AML-193 (cell line): ENCODE measurements at regions not wholly inside any gene's neighbourhood (a gene's known extent, or its start where the extent isn't known, plus 50 kb on each side); places are given as distances from the start of the nearest gene placed in this dataset.

Experiments
- DNase-seq, 2 experiments: peaks; one replicate each; lab custom pipeline; 2025; lab: John Stamatoyannopoulos, UW

DNA sequence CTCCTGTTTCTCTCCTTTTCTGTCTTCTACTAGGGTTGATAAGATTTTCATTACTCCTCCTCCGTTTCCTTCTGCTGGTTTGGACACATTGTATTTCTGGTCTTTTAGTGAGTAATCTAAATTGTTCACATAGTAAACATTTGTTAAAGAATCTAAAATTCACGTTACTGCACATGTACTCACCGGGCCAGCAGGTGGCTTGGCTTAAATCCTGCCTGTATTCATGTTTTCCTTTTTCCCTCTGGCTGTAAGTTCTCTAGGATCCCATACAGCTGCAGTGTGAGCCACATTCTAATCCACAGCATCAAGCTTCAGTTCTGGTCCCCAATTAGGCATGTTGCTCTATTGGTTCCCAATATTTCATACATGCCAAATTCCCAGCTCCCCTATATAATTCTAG, 958.3 kb downstream of the ADGRL2 start:
- DNase-seq, result no peak

DNA sequence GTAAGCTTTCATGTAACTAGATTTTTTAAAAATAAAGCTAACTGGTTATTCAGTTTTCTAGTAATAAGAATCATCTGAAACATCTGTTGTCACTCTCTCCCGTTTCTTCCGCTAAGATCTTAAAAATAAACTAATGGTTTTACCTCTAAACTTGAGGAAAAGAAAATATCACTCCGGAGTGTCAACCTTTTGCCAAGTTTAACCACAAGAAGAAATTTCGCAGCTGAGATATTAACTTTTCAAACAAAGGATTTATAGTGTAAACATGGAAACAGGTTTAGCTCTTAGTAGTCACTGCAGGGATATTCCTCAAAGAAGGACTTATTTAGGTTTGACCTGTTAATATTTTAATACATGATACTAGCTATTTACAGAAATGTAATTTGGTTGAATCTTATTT, 954.9 kb downstream of the ADGRL2 start:
- DNase-seq, result no peak

DNA sequence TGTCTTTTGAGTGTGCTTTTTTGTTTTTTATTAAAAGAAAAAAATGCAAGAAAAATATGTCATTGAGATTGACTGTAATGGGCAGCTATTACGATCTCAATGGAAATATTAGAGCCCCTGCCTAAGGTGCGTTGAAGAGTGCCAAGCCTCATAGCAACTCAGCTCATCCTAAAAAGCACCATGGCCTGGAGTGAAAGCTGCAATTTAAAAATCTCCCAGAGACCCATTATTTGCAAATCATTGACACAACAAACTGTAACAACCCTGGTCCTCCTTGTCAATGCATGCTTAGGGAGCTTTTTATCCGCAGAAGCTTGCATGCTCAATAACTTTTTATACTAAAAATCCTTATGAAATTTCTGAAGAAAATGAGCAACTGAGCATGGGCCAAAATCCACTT, 954.5 kb downstream of the ADGRL2 start:
- DNase-seq, result no peak

DNA sequence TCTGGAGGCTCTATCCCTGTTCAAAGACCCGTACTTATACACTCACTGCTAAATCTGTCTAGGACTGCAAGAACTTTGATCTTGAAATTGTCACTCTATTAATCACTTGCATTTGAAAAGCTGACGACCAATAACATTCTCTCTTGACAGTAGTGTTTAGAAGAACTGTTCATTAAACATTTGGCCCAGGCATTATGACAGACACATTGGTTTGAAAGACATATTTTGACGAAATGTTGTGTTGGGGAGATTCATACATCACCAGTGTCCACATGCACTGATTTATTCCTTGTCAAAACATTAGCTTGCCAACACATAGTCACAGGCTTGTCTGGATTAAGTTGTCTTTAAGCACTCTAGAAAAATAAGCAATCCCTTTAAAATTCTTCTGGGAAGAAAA, 951.3 kb downstream of the ADGRL2 start:
- DNase-seq, result no peak

DNA sequence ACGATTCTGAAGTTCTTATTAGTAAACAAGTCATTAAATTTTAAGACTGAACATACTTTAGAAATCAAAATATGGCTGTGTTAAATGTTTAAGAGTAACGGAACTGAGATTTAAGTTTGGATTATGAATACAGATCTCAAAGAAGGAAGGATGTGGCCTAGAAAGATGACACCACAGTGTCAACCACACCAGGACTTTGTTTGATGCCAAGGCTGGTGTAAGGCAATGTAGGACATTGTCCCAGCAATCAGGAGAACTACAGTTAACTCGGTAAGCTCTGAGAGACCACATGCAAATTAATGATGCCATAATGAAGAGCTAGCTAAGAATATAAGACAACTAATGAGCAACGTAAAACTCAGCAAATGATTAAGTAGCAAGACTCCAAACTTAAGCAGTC, 932.9 kb downstream of the ADGRL2 start:
- DNase-seq, result no peak

DNA sequence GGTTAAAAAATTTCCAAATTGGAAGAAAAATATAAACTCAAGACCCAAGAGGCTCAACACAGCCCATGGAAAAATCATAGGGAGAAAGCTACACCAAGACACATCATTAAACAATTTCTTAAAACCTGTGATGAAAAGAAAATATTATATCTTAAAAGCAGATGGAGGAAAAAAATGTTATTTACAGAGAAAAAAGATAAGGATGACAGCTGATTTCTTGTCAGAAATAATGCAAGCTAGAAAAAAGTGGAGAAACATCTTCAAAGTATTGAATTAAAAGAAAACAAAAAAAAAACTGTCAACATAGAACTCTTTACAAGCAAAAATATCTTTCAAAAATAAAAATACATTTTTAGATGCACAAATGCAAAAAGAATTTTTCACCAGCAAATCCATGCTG, 930.5 kb downstream of the ADGRL2 start:
- no peak for DNase-seq

DNA sequence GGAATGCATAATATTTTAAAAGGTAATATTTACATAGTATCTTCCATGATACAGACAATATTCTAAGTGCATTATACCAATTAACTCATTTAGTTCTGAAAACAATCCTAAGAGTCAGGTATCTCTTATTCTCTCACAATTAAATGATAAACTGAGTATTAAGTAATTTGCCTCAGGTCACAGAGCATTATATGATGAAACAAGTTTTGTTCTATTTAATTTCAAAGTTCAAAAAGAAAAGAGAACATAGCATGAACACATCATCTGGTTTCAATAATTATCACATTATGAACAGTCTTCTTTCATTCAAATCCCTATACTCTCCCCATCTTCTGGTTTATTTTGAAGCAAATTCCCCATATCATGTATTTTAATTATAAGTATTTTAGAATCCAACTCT, 927.5 kb downstream of the ADGRL2 start:
- no peak for DNase-seq

DNA sequence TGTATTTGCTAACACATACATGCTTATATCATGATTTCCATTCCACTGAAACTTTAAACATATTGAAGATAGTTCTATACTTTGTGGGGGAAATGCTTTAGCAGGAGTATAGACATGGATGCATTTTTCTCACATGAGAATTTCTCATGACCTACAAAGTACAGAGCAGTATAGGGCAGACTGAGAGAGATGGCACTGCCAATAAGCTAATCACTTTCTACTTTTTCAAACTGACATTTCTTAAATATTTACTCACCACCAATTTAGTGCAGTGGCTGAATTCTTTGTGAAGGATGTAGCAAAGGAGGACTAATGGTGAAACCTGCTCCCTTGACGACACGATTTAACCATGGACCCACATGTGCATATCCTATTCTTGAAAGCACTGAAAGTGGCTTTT, 923.5 kb downstream of the ADGRL2 start:
- no peak for DNase-seq

DNA sequence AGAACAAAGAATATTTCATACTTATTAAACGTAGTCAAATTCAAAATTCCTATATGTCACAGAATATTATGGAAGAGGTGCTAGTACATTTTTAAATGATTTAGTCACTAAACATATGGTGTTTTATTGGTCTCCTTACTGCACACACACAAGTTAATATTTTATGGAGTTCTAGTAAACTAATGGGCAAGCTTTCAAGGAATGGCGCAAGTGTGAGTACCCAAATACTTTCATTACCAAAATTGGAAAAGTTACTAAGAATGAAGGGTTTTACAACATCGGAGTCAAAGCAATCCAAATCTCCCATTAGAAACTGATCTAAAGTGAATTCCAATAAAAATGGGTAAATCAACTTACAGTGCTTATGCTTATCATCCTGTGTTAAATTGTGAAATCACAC, 921.9 kb downstream of the ADGRL2 start:
- no peak for DNase-seq

DNA sequence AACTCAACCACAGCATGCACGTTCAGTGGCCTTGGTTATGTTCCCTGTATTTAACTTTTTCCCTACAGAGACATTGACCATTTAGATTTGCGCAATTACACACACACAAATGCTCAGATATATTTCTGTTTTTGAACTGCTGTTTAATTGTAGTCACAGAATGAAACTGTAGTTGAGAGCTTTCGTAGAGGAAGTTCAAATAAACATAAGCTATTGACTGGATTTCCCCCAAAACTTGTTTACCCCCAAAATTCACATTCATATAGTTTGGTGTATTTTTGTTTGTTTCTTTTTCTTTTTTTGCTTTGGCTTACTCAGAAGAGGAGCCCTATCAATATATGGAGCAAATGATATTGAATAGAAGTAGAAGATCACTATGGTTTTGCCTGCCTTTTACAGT, 921.0 kb downstream of the ADGRL2 start:
- no peak for DNase-seq

DNA sequence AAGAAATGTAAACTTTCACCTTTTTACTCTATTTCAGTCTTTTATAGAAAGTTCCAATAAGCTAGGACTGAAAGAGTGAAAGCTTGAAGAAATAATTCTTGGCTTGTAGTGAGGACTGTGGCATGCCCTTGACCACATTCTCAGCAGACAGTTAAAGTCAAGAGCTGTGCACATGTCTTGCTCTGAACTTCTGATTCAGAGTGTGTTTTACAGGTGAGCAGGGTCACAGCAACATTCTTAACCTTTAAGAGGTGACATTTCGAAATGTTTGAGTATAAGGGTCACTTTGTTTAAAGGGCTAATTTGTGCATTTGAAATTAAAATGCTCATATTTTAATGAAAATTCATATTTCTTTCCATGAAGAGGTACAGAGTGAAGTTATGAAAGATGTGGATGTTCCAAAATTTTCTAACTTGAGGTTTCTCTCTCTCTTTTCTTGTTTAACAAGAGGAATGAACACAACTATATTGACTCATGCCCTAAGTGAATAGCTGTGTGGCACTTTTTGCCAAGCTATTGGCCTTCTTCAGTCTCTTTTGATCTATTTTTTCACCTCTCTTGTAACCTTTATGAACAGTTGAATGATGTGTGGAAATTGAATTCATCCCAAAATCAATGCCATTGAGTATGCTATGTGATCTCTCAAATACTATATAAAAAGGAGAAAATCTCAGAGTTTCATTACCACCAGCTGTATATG, 918.1 kb downstream of the ADGRL2 start:
- DNase-seq, result no peak

DNA sequence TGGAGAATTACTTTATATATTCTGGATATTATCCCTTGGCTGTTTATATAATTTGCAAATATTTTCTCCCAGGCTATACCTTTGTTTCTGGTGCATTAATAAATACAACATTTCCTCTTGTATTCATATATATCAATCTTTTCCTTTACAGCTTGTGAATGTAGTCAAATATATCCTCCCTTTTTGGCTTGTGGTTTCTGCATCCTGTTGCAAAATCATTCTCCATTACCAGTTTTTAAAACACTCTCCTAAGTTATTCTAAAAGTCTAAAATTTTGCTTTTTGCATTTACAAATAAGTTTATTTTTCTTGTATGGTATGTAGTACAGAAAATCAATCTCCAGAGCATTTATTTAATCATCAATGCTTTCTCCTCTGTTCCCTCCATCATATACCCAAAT, 909.4 kb downstream of the ADGRL2 start:
- DNase-seq, result no peak

DNA sequence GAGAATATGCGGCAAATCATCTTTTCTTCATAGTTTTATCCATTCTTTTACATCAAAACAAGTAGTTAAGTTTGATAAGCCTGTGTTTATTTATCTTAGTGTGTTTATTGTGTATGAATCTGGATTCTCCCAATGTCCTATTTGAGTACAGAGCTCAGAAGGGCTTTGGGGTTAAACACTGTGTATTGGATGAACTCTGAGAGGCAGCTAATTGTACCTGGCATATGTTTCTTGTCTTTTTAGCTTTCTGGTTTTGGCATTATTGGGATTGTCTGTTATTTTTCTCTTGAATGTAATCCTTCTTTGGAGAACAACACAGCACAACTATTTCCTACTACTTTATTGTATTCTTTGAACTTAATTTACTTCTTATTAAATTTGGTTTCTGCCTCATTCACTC, 906.9 kb downstream of the ADGRL2 start:
- no peak for DNase-seq

DNA sequence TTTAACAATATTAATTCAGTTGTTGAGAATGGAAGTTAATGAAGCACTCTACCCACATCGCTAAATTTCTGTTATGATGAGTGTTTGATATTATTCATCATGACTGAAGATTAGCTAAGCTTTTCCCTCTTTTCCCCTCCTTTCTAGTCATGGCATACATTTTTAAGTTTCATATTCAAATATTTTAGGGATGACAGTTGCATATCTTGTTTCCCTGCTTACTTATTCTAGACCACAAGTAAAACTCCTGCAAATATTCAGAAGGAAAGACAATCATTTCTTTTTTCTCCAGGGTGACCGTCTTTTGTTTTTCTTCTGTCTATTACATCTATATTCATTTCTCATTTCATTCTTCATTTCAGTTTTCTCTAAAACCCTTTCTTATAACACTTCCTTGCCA, 906.0 kb downstream of the ADGRL2 start:
- no peak for DNase-seq

DNA sequence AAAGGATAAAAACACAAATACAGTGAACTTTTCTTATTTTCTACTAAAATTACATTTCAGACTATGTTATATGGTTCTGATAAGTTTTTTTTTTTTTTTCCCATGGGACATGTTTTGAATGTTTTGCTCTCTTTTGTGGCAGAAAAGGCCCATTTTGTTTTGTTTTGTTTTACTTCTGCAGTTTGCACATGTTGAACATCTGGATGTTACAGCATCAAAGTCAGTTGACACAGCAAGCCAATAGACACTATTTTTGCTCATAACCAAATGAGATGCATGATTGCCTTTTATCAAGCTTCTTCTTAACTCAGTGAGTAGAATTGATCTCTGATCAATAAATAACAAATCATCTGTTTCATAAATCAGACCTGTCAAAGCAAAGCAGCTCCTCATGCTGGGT, 904.2 kb downstream of the ADGRL2 start:
- no peak for DNase-seq

DNA sequence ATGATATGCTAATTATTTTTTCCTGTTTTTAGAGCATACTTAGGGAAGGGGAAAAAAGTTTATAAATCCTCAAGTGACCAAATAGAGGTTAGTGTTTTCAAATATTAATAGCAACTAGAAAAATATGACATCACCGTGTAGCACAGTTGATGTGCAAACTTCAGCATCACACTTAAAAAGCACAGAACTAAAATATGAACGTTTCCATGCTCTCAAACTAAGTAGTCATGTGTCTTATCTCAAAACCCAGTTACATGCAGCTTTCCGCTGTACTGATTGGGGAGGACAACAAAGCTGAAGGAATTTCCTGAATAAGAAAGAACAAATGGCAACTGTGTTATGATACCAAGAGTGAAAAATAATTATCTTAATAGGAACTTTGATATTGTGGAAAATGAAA, 903.7 kb downstream of the ADGRL2 start:
- no peak for DNase-seq

DNA sequence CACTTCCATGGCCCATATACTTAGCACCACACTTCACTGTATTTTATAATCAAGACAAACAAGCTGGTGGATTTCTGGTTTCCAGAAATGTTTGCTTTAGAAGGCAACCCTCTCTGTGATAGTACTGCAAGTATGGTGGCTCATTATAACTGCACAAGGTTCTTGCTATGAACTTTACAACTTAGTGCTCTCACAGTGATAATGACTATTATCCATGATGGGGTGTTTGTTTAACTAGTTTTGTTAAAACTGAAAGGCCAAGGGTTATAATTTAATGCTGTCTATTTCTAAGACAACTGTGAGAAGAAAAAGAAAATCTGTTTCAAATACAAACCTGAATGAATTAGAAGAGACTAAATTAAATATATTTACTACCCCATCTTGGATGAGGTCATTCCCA, 903.2 kb downstream of the ADGRL2 start:
- DNase-seq, result no peak

DNA sequence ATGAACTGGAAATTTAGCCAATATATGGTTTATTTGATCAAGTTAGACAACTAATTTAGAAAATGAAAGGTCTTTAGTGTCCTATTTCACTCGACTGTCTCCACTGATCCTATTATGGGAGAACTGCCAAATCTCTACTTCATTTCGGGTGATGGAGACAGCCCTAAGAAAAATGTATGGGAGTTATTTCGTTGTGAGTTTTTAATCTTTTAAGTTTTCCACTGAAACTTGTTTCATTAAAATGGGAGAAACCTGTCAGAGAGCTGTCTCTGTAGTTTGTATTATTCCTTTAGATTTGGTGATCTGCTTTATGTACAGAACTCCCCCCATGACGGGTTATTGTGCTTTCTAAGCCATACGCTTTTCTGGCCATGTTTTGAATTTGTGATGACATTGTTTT, 899.7 kb downstream of the ADGRL2 start:
- DNase-seq, result no peak

DNA sequence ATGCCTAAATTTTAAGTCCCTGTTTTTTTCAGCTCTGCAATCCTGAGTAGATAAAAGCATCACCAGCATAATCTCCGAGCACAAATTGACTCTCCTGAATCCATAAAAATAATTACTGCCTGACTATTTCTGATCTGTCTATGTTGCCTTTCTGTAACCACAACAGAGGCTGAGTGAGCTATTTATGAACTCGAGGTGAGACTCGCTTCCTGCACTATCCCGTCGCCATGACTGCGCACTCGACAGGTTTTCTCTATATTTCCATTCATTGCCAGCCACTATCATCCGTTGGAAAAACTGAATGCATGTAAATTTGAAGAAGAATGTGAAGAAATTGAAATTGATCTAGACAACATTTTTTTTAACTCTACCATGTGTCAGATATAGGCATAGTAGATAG, 897.2 kb downstream of the ADGRL2 start:
- no peak for DNase-seq

DNA sequence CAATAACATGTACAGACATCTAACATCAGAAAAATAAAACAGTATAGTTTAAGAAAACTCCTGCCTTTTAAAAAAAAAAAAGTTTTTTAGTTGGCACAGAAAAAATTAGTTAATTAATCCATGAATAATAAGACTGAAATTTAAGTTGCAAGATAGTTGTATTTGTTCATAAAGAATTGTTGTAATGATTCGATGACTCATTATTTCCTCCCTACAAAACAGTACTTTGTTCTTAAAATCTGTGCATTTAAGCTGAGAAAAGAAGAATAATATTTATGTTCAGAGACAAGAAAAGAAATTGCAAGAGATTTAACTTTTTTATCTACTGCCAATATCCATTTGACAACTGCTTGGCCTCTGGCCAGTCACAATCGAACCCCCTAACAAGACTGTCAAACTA, 894.7 kb downstream of the ADGRL2 start:
- no peak for DNase-seq

DNA sequence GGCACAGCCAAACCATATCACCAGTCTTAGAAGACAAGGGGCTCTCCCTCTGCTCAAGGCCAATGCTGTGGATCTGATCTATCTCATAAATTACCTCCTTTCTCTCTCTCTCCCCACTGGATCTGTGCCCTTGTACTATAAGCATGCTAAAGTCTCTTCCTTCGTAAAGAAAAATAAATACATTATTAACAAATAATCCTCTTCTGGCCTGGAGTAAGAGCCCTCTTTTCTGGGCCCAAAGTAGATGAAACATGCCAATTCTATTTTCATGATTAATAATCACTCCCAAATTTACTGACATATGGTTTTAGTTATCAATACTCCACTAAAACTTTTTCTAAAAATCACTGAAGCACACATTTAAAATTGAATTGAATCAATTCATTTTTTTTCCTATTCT, 889.7 kb downstream of the ADGRL2 start:
- no peak for DNase-seq

DNA sequence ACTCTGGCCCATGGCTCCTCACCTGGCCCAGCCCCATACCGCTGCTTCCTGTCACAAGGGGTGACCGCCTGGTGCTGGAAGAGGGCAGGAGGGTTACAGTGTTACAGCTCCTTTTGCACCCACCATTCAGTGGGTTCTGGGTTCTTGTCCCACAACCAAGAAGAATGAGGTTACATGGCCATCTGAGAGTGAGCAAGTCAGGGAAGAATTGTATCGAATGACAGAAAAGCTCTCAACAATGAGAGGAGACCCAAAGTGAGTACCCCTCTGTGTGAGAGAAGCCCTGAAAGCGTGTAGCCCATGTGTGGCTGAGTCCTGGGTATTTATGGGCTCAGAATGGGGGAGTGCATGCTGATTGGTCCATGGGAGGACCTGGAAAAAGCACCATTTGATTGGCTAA, 888.5 kb downstream of the ADGRL2 start:
- no peak for DNase-seq

DNA sequence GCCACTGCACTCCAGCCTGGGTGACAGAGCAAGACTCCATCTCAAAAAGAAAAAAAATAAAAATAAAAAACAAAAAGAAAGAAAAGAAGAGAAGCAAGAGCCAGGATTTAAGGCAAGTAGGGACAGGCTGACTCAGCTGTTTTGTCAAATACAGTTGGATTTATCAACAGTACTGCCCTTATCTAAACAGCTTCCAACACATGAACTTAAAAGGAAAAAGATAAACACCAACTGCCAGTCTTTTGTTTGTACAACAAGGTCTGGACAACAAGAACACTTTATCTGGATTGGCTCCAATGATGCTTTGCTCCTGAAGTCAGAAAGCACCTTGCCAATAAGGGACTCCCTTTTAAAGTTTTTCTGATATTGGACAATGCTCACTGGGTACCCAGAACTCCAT, 886.0 kb downstream of the ADGRL2 start:
- DNase-seq, result no peak

DNA sequence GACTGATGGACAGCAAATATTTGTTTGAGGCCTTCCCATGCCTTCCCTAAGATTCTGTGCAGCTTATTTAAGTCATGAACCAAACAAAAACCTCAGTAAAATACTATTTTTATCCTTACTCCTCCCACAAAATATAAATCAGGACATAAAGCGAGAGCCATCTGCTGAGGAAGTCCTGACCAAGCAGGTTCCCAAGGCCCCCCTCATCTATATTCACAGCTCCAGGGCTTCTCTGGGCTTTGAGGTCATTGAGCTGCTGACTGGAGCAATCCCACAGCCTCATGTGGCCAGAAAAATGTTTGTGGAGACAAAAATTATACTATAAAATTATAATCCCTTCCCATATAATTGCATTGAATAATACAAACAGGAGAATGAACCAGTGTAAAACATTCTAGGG, 846.2 kb downstream of the ADGRL2 start:
- no peak for DNase-seq

DNA sequence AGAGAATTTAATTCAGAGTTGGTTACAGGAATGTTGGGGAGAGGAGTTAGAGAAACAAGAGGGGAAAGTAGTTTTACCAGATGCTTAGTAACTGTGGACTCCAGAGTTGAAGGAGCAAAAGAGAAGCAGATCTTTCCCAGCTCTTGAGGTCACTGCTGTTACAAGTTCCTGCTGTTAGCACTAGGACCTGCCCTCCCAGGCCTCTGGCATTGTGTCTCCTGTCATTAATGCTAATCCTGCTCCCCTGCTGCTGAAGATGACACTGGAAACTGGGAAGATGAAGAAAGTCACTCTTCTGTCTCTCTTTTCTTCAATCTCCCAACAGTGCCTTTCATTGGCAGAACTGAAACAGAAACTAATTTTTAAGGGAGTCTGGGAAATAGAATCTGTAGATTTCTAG, 845.6 kb downstream of the ADGRL2 start:
- DNase-seq, result no peak
